ENCODE measurements at regions not wholly inside any gene's neighbourhood (a gene's known extent, or its start where the extent isn't known, plus 50 kb on each side); places are given as distances from the start of the nearest gene placed in this dataset.

GRCh38 chr19:30857388-30857787, 485.2 kb downstream of the ZNF536 start:
- TF ChIP-seq, protein P1, sequence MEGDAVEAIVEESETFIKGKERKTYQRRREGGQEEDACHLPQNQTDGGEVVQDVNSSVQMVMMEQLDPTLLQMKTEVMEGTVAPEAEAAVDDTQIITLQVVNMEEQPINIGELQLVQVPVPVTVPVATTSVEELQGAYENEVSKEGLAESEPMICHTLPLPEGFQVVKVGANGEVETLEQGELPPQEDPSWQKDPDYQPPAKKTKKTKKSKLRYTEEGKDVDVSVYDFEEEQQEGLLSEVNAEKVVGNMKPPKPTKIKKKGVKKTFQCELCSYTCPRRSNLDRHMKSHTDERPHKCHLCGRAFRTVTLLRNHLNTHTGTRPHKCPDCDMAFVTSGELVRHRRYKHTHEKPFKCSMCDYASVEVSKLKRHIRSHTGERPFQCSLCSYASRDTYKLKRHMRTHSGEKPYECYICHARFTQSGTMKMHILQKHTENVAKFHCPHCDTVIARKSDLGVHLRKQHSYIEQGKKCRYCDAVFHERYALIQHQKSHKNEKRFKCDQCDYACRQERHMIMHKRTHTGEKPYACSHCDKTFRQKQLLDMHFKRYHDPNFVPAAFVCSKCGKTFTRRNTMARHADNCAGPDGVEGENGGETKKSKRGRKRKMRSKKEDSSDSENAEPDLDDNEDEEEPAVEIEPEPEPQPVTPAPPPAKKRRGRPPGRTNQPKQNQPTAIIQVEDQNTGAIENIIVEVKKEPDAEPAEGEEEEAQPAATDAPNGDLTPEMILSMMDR (conservative IDR thresholded peaks at IDR 0.05): no peak
- H3K27ac ChIP-seq: no peak overlapping the region

GRCh38 chr19:30856786-30857185, 484.6 kb downstream of the ZNF536 start:
- no peak overlapping the region for H3K27ac ChIP-seq
- TF ChIP-seq, protein P1 (conservative IDR thresholded peaks at IDR 0.05): no peak

GRCh38 chr19:30856376-30856775, 484.2 kb downstream of the ZNF536 start:
- TF ChIP-seq, protein P1 (conservative IDR thresholded peaks at IDR 0.05): no peak
- H3K27ac ChIP-seq: no peak overlapping the region

- H3K27ac ChIP-seq: no peak overlapping the region
- TF ChIP-seq, protein P1 (conservative IDR thresholded peaks at IDR 0.05): no peak
These were observed 483.3 kb downstream of the ZNF536 start for GRCh38 chr19:30855442-30855841.

DNA sequence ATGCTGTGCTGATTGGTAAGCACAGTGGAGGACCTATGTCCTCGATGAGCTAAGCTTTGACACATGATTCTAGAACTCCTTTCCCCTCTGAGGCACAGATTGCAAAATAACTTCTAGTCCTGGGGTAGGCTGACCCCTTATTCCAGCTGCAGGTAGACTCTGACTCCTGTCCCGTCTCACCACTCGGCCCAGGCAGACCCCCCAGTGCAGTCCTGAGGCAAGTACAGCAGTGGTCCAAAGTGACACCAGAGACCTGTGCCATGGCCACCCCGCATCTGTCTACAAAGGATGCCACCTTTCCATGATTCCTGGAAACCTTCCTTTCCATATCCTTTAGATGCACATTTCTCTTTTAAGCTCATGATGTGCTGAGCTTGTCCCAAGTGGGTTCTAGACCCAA, 482.5 kb downstream of the ZNF536 start:
- no peak overlapping the region for H3K27ac ChIP-seq
- TF ChIP-seq, protein P1 (conservative IDR thresholded peaks at IDR 0.05): no peak

- no peak overlapping the region for H3K27ac ChIP-seq
- TF ChIP-seq, protein P1 (conservative IDR thresholded peaks at IDR 0.05): no peak
These were observed 482.0 kb downstream of the ZNF536 start for GRCh38 chr19:30854207-30854606.

- no peak overlapping the region for H3K27ac ChIP-seq
- TF ChIP-seq, protein P1 (conservative IDR thresholded peaks at IDR 0.05): no peak
These were observed 480.9 kb downstream of the ZNF536 start for GRCh38 chr19:30853036-30853435.

GRCh38 chr19:30852168-30852567, 480.0 kb downstream of the ZNF536 start:
- TF ChIP-seq, protein P1 (conservative IDR thresholded peaks at IDR 0.05): no peak
- H3K27ac ChIP-seq: no peak overlapping the region

Data from VCaP (cell line).